GM12878 (cell line): ENCODE measurements at regions not wholly inside any gene's neighbourhood (a gene's known extent, or its start where the extent isn't known, plus 50 kb on each side); places are given as distances from the start of the nearest gene placed in this dataset.

Experiments
- ATAC-seq: fragments of 200-7000 bp; cut with Tn5 transposase; 3 replicates; pipeline ENCODE4 v1.9.1; 2020; ENCODE audit warnings: mild to moderate bottlenecking, moderate library complexity
- BruUV-seq: library from RNA; stranded (reverse); fragments of 400-500 nt; replicated peaks from 2 replicates; lab custom pipeline; 2021; lab: Mats Ljungman, UMichigan
- CTCF ChIA-PET: fragments of 300-600 bp; sonication (Branson Sonifier 250); formaldehyde crosslinking; extraction: SDS; loops from one replicate; lab custom pipeline; 2021; ENCODE audit warnings: inconsistent platforms; lab: Yijun Ruan, JAX
- POLR2A ChIA-PET: fragments of 350-600 bp; formaldehyde crosslinking; extraction: SDS; loops from one replicate; lab custom pipeline; 2021; ENCODE audit warnings: inconsistent platforms; lab: Charles Lee
- RAD21 ChIA-PET: fragments of 300-600 bp; sonication (Branson Sonifier 250); formaldehyde crosslinking; loops from one replicate; lab custom pipeline; 2023; ENCODE audit warnings: antibody characterized with exemption; ENCODE audit not compliant: unreplicated experiment; lab: Charles Lee
- SMC1A ChIA-PET: fragments of 300-600 bp; sonication (Branson Sonifier 250); formaldehyde crosslinking; loops from one replicate; lab custom pipeline; 2023; ENCODE audit not compliant: unreplicated experiment, uncharacterized antibody; lab: Charles Lee
- DNase-seq: peaks from one replicate; pipeline ENCODE4 v3.0.0-alpha.2; 2011; ENCODE audit warnings: low read depth, low spot score
- FAIRE-seq: peaks from 3 replicates; lab custom pipeline; 2011; peaks lifted over from hg19 to GRCh38; lab: Jason Lieb, UNC
- H2AFZ ChIP-seq: 2 replicates; pipeline ENCODE4 v1.6.0; 2011; ENCODE audit warnings: low read depth, low read length, control low read depth; ENCODE audit not compliant: control insufficient read depth
- H3K27ac ChIP-seq: 2 replicates; pipeline ENCODE4 v1.5.1; 2011; ENCODE audit warnings: control low read depth; ENCODE audit not compliant: control insufficient read depth, insufficient read depth
- H3K27me3 ChIP-seq, 2 experiments: replicated peaks in 1 of 2; 2 replicates each; pipeline versions ENCODE4 v1.6.0 to v1.6.1; 2011; ENCODE audit warnings: low read length in 1 of 2; ENCODE audit not compliant: control insufficient read depth in 2 of 2, insufficient read depth in 2 of 2
- H3K36me3 ChIP-seq, 2 experiments: 2 replicates each; pipeline ENCODE4 v1.5.1; 2011; ENCODE audit warnings: low read length in 1 of 2; ENCODE audit not compliant: control insufficient read depth in 2 of 2, insufficient read depth in 2 of 2
- H3K4me1 ChIP-seq: 2 replicates; pipeline ENCODE4 v1.6.1; 2011; ENCODE audit warnings: mild to moderate bottlenecking, low read length, moderate library complexity, mixed read lengths; ENCODE audit not compliant: control insufficient read depth, insufficient read depth
- H3K4me2 ChIP-seq: 2 replicates; pipeline ENCODE4 v1.6.0; 2011; ENCODE audit warnings: control low read depth; ENCODE audit not compliant: control insufficient read depth, insufficient read depth
- H3K4me3 ChIP-seq: fragments of 200-600 bp; sonication (generic); 2 replicates; pipeline ENCODE4 v1.5.1; 2016
- H3K79me2 ChIP-seq: 2 replicates; pipeline ENCODE4 v1.6.0; 2011; ENCODE audit warnings: low read length; ENCODE audit not compliant: control insufficient read depth, insufficient read depth
- H3K9ac ChIP-seq: 2 replicates; pipeline ENCODE4 v1.8.0; 2011; ENCODE audit warnings: low read length, control low read depth, mixed read lengths; ENCODE audit not compliant: control insufficient read depth, insufficient read depth
- H3K9me3 ChIP-seq: replicated peaks from 3 replicates; pipeline ENCODE4 v1.5.1; 2011; ENCODE audit warnings: mild to moderate bottlenecking, low read length; ENCODE audit not compliant: control insufficient read depth, insufficient read depth
- H4K20me1 ChIP-seq: 2 replicates; pipeline ENCODE4 v1.6.0; 2011; ENCODE audit not compliant: control insufficient read depth, insufficient read depth
- ATF7 ChIP-seq: fragments of 450-650 bp; IDR thresholded peaks from 2 replicates; pipeline ENCODE4 v1.6.1; 2016; ENCODE audit warnings: low read depth, mild to moderate bottlenecking
- BHLHE40 ChIP-seq, 2 experiments: fragments of 450-650 bp in 1 of 2; IDR thresholded peaks; 2 replicates each; pipeline ENCODE4 v1.6.1; 2011 to 2017; ENCODE audit warnings: low read depth in 2 of 2, borderline replicate concordance in 1 of 2, improper control_type of control experiment in 1 of 2, low read length in 1 of 2, mild to moderate bottlenecking in 1 of 2
- CBX3 ChIP-seq: fragments of 200-600 bp; sonication (generic); IDR thresholded peaks from 2 replicates; pipeline ENCODE4 v1.6.1; 2016; ENCODE audit warnings: low read depth, borderline replicate concordance
- CEBPZ ChIP-seq: fragments of 150-350 bp; IDR thresholded peaks from 2 replicates; pipeline ENCODE4 v1.6.1; 2016; ENCODE audit warnings: low read depth, low read length
- E4F1 ChIP-seq: fragments of 450-650 bp; IDR thresholded peaks from 2 replicates; pipeline ENCODE4 v1.6.1; 2018; ENCODE audit warnings: borderline replicate concordance, mild to moderate bottlenecking; ENCODE audit not compliant: partially characterized antibody
- EED ChIP-seq: sonication (generic); IDR thresholded peaks from 2 replicates; pipeline ENCODE4 v1.6.1; 2016; ENCODE audit warnings: antibody characterized with exemption, low read depth
- FOS ChIP-seq: IDR thresholded peaks from 3 replicates; pipeline ENCODE4 v1.6.1; 2011; ENCODE audit warnings: borderline replicate concordance; ENCODE audit not compliant: insufficient read length; ENCODE audit errors: extremely low read depth
- NFIC ChIP-seq: IDR thresholded peaks from 2 replicates; pipeline ENCODE4 v1.6.1; 2012; ENCODE audit warnings: low read depth, mild to moderate bottlenecking, inconsistent platforms, low read length, moderate library complexity
- PAX5 ChIP-seq: IDR thresholded peaks from 2 replicates; pipeline ENCODE4 v1.6.1; 2011; ENCODE audit warnings: low read depth, low read length, borderline replicate concordance
- POLR2AphosphoS2 ChIP-seq: IDR thresholded peaks from 2 replicates; pipeline ENCODE4 v1.6.1; 2011; ENCODE audit warnings: low read depth, mild to moderate bottlenecking, low read length, improper control_type of control experiment, moderate library complexity
- POLR2AphosphoS5 ChIP-seq: IDR thresholded peaks from 2 replicates; pipeline ENCODE4 v1.6.1; 2011; ENCODE audit warnings: mild to moderate bottlenecking, low read length, inconsistent platforms
- POU2F2 ChIP-seq: IDR thresholded peaks from 3 replicates; pipeline ENCODE4 v1.6.1; 2011; ENCODE audit warnings: low read depth, mild to moderate bottlenecking, low read length, borderline replicate concordance
- SMAD1 ChIP-seq: fragments of 450-650 bp; IDR thresholded peaks from 2 replicates; pipeline ENCODE4 v1.6.1; 2018; ENCODE audit warnings: mild to moderate bottlenecking, low read depth; ENCODE audit not compliant: partially characterized antibody
- SRF ChIP-seq, 2 experiments: IDR thresholded peaks; 2 replicates each; pipeline ENCODE4 v1.6.1; 2011; ENCODE audit warnings: low read depth in 2 of 2, low read length in 2 of 2, mild to moderate bottlenecking in 1 of 2, moderate library complexity in 1 of 2
- STAT3 ChIP-seq: IDR thresholded peaks from 2 replicates; pipeline ENCODE4 v1.6.1; 2011; ENCODE audit warnings: low read depth, low read length, improper control_type of control experiment
- WGBS: methylation state at CpG from one replicate; pipeline ENCODE4 v1.1.6; 2016; ENCODE audit warnings: low lambda C conversion rate; ENCODE audit not compliant: insufficient replicate concordance, insufficient coverage; ENCODE audit errors: missing lambda C conversion rate; 5-methylcytosine and 5-hydroxymethylcytosine counted together
- in situ Hi-C: fragments of 300-500 bp; cut with MboI; formaldehyde crosslinking; loops from 9 replicates; pipeline ENCODE4 v1.14.3; 2018; ENCODE audit warnings: mixed read lengths
- intact Hi-C: fragments of 100-400 bp; cut with micrococcal nuclease; formaldehyde crosslinking; loops from one replicate; pipeline ENCODE4 v1.14.2; 2022; ENCODE audit not compliant: unreplicated experiment

GRCh38 chr1:182278144-182279054, 113.2 kb downstream of the GLUL start (continued):
- no peak for TF ChIP-seq E4F1
- TF ChIP-seq SRF (IDR thresholded peaks at IDR 0.05; ENCODE audit: low read depth in 2 of 2, low read length in 2 of 2): no peak
- no peak for TF ChIP-seq PAX5
- TF ChIP-seq POU2F2: no peak
- TF ChIP-seq STAT3: no peak
- no peak for TF ChIP-seq NFIC
- TF ChIP-seq EED: no peak
- TF ChIP-seq, all 136 proteins: peak for 0

GRCh38 chr1:182275271-182275670, 116.3 kb downstream of the GLUL start:
- no peak overlapping the region for H2AFZ ChIP-seq
- no peaks in the 10 kb centered on the region for H4K20me1 ChIP-seq
- H3K27ac ChIP-seq: no peak overlapping the region
- H3K4me2 ChIP-seq: no peak overlapping the region
- no peaks in the 10 kb centered on the region for H3K79me2 ChIP-seq
- BruUV-seq: no TSS peak
- H3K36me3 ChIP-seq: no peaks in the 10 kb centered on the region
- 60% methylated on average over 4 of the region's 4 CpGs for WGBS
- SMC1A ChIA-PET: interaction anchor here (0.9 to 1.4 kb wide), 3 partner anchors 9 to 27 kb away, joined by 3 read pairs; no protein-coding TSS in a partner anchor
- no peaks in the 10 kb centered on the region for H3K4me1 ChIP-seq
- FAIRE-seq: no peak
- intact Hi-C loops: no loop called here
- ATAC-seq: no peak
- H3K27me3 ChIP-seq: peaks cover 0 to 1% of the 10 kb centered on the region in 2 experiments; a peak in 2 of 4 replicates
- in situ Hi-C loops: no loop called here
- H3K9ac ChIP-seq: no peak overlapping the region
- no peak overlapping the region for H3K4me3 ChIP-seq
- RAD21 ChIA-PET: no interaction called here
- no peak for DNase-seq
- POLR2A ChIA-PET: no interaction called here
- CTCF ChIA-PET: interaction anchor here (0.5 kb wide), 1 partner anchor 132 kb away, joined by 3 read pairs; no protein-coding TSS in a partner anchor
- no peaks in the 10 kb centered on the region for H3K9me3 ChIP-seq
- TF ChIP-seq CBX3 (no peak), SMAD1 (no peak), BHLHE40 (IDR thresholded peaks at IDR 0.05; ENCODE audit: borderline replicate concordance in 1 of 2, low read depth in 2 of 2, low read length in 1 of 2) (no peak), POLR2AphosphoS5 (no peak), FOS (no peak), ATF7 (no peak), CEBPZ (no peak), POLR2AphosphoS2 (no peak)
